ENCODE measurements at regions not wholly inside any gene's neighbourhood (a gene's known extent, or its start where the extent isn't known, plus 50 kb on each side); places are given as distances from the start of the nearest gene placed in this dataset.

GRCh38 chr3:23028294-23028693 lies 174.8 kb upstream of the UBE2E2 start:
- no peak overlapping the region for H3K27ac ChIP-seq (ENCODE audit: extremely low read depth, low read depth, low read length)
- H3K9me3 ChIP-seq (replicated peaks; ENCODE audit: control insufficient read depth, insufficient read depth, low read depth, low read length): no peaks in the 10 kb centered on the region
- CTCF ChIA-PET (ENCODE audit: low intra/inter-chr PET ratio): no interaction called here
- no peak overlapping the region for H3K9ac ChIP-seq (ENCODE audit: insufficient read depth in 1 of 2, low read depth in 2 of 2, low read length in 2 of 2)
- H3K79me2 ChIP-seq (ENCODE audit: control insufficient read depth, insufficient read depth, low read length): no peaks in the 10 kb centered on the region
- no peaks in the 10 kb centered on the region for H3K4me1 ChIP-seq (replicated peaks in 1 of 2; ENCODE audit: control insufficient read depth in 2 of 2, insufficient read depth in 2 of 2, low read length in 2 of 2)
- H3K27me3 ChIP-seq (ENCODE audit: control insufficient read depth in 2 of 2, insufficient read depth in 2 of 2, low read length in 2 of 2): no peaks in the 10 kb centered on the region
- no peaks in the 10 kb centered on the region for H3K9me1 ChIP-seq (ENCODE audit: control insufficient read depth, insufficient read depth, low read length)
- H4K20me1 ChIP-seq (replicated peaks; ENCODE audit: control insufficient read depth, insufficient read depth, low read length): no peaks in the 10 kb centered on the region
- no peaks in the 10 kb centered on the region for H3K36me3 ChIP-seq (ENCODE audit: control insufficient read depth, insufficient read depth, low read length)
- POLR2A ChIA-PET: no interaction called here
- H2AFZ ChIP-seq (ENCODE audit: low read depth, low read length): no peak overlapping the region
- no peak for ATAC-seq
- no peak for DNase-seq (ENCODE audit: extremely low read depth in 1 of 4, low spot score in 3 of 4)
- 0% methylated on average over 2 of the region's 2 CpGs for WGBS (ENCODE audit: insufficient coverage, low coverage, missing lambda C conversion rate)
- FAIRE-seq: no peak
- H3K4me2 ChIP-seq (ENCODE audit: insufficient read depth, low read length): no peak overlapping the region
- BruUV-seq (replicated peaks): no TSS peak
- H3K4me3 ChIP-seq: no peak overlapping the region
- intact Hi-C loops (cut with micrococcal nuclease) (no loop called here), in situ Hi-C loops (cut with MboI) (no loop called here)
- TF ChIP-seq RBM34 (IDR thresholded peaks at IDR 0.05; ENCODE audit: borderline replicate concordance, insufficient read depth, low read length) (no peak), POLR2AphosphoS5 (IDR thresholded peaks at IDR 0.05; ENCODE audit: control insufficient read depth, insufficient read depth, low read depth, low read length) (no peak), BRD9 (IDR thresholded peaks at IDR 0.05; ENCODE audit: low read depth, partially characterized antibody) (no peak), POLR2AphosphoS2 (IDR thresholded peaks at IDR 0.05; ENCODE audit: low read length) (no peak), HDAC6 (IDR thresholded peaks at IDR 0.05; ENCODE audit: low read depth, low read length) (no peak), BMI1 (IDR thresholded peaks at IDR 0.05; ENCODE audit: low read length) (no peak), KHSRP (IDR thresholded peaks at IDR 0.05) (no peak), HMGXB4 (CRISPR knock-in tag; IDR thresholded peaks at IDR 0.05) (no peak), GTF2A2 (tag; IDR thresholded peaks at IDR 0.05) (no peak), ZNF830 (CRISPR knock-in tag; IDR thresholded peaks at IDR 0.05) (no peak), NR1H2 (CRISPR knock-in tag; IDR thresholded peaks at IDR 0.05) (no peak), MBD2 (IDR thresholded peaks at IDR 0.05; ENCODE audit: borderline replicate concordance, low read depth) (no peak), ZNF263 (CRISPR knock-in tag; IDR thresholded peaks at IDR 0.05; ENCODE audit: borderline replicate concordance) (no peak), ZBTB5 (IDR thresholded peaks at IDR 0.05) (no peak), MCM7 (IDR thresholded peaks at IDR 0.05) (no peak), SNIP1 (IDR thresholded peaks at IDR 0.05; ENCODE audit: low read depth) (no peak), RBM22 (IDR thresholded peaks at IDR 0.05; ENCODE audit: low read depth, low read length, poor library complexity, severe bottlenecking) (no peak), ZNF75A (CRISPR knock-in tag; IDR thresholded peaks at IDR 0.05) (no peak), SAFB (IDR thresholded peaks at IDR 0.05; ENCODE audit: borderline replicate concordance, low read depth, low read length) (no peak), SMARCA4 (IDR thresholded peaks at IDR 0.05) (no peak)
